Endothelial cell of umbilical vein (primary cell): ENCODE measurements at regions not wholly inside any gene's neighbourhood (a gene's known extent, or its start where the extent isn't known, plus 50 kb on each side); places are given as distances from the start of the nearest gene placed in this dataset.

Source experiments
- BruUV-seq: library from RNA; stranded (reverse); fragments of 400-500 nt; replicated peaks from 2 replicates; lab custom pipeline; 2021; lab: Mats Ljungman, UMichigan
- CTCF ChIA-PET: fragments of 300-600, 350-600 bp; sonication (Branson Sonifier 250); formaldehyde crosslinking; loops from one replicate; lab custom pipeline; 2021; ENCODE audit warnings: antibody characterized with exemption, inconsistent platforms; lab: Charles Lee
- POLR2A ChIA-PET: fragments of 300-600, 350-600 bp; sonication (Branson Sonifier 250); formaldehyde crosslinking; loops from one replicate; lab custom pipeline; 2021; ENCODE audit warnings: antibody characterized with exemption, inconsistent platforms; lab: Charles Lee
- DNase-seq: peaks from one replicate; pipeline ENCODE4 v3.0.0-alpha.2; 2011; ENCODE audit warnings: low read depth, low spot score
- FAIRE-seq: peaks from 2 replicates; lab custom pipeline; 2011; peaks lifted over from hg19 to GRCh38; lab: Jason Lieb, UNC
- H2AFZ ChIP-seq: 2 replicates; pipeline ENCODE4 v1.6.0; 2012; ENCODE audit warnings: low read depth, low read length, control low read depth, inconsistent platforms
- H3K27ac ChIP-seq: 2 replicates; pipeline ENCODE4 v1.5.1; 2011; ENCODE audit warnings: low read depth, mild to moderate bottlenecking, control low read depth, low read length, moderate library complexity; ENCODE audit not compliant: insufficient read depth
- H3K27me3 ChIP-seq, 2 experiments: 2 replicates each; pipeline versions ENCODE4 v1.6.0 to v1.6.1; 2011; ENCODE audit warnings: low read length in 2 of 2, mixed read lengths in 1 of 2; ENCODE audit not compliant: control insufficient read depth in 2 of 2, insufficient read depth in 2 of 2
- H3K36me3 ChIP-seq, 2 experiments: 2 replicates in 1 of 2; 3 replicates in 1 of 2; pipeline ENCODE4 v1.5.1; 2011; ENCODE audit warnings: low read length in 2 of 2, mild to moderate bottlenecking in 1 of 2, moderate library complexity in 1 of 2; ENCODE audit not compliant: control insufficient read depth in 2 of 2, insufficient read depth in 2 of 2; ENCODE audit errors: extremely low read depth in 1 of 2
- H3K4me1 ChIP-seq: 3 replicates; pipeline ENCODE4 v1.5.1; 2011; ENCODE audit warnings: mild to moderate bottlenecking, low read length; ENCODE audit not compliant: control insufficient read depth, insufficient read depth; ENCODE audit errors: extremely low read depth
- H3K4me2 ChIP-seq: 2 replicates; pipeline ENCODE4 v1.6.1; 2011; ENCODE audit warnings: low read length, control low read depth, mixed read lengths; ENCODE audit not compliant: insufficient read depth
- H3K4me3 ChIP-seq, 3 experiments: fragments of 200-600 bp in 1 of 3; sonication (generic), shearing (Covaris generic) in 1 of 3; replicated peaks in 1 of 3; 2 replicates each; pipeline ENCODE4 v1.5.1; 2011 to 2016; ENCODE audit warnings: control low read depth in 3 of 3, low read length in 3 of 3, mild to moderate bottlenecking in 2 of 3, inconsistent platforms in 1 of 3, low read depth in 1 of 3, moderate library complexity in 1 of 3; ENCODE audit not compliant: insufficient read depth in 1 of 3
- H3K79me2 ChIP-seq: 2 replicates; pipeline ENCODE4 v1.6.0; 2012; ENCODE audit warnings: low read length, inconsistent platforms; ENCODE audit not compliant: control insufficient read depth, insufficient read depth
- H3K9ac ChIP-seq: replicated peaks from 2 replicates; pipeline ENCODE3; 2011; ENCODE audit warnings: low read length, control low read depth; ENCODE audit not compliant: insufficient read depth; ENCODE audit errors: extremely low read depth
- H3K9me1 ChIP-seq: replicated peaks from 3 replicates; pipeline ENCODE4 v1.6.0; 2011; ENCODE audit warnings: mild to moderate bottlenecking, low read length; ENCODE audit not compliant: control insufficient read depth, insufficient read depth; ENCODE audit errors: extremely low read depth
- H3K9me3 ChIP-seq: replicated peaks from 2 replicates; pipeline ENCODE4 v1.5.1; 2012; ENCODE audit warnings: low read length, inconsistent platforms; ENCODE audit not compliant: control insufficient read depth, insufficient read depth
- H4K20me1 ChIP-seq: replicated peaks from 2 replicates; pipeline ENCODE3; 2011; ENCODE audit warnings: mild to moderate bottlenecking, low read length; ENCODE audit not compliant: control insufficient read depth, insufficient read depth; ENCODE audit errors: extremely low read depth
- EZH2 ChIP-seq: IDR thresholded peaks from 2 replicates; pipeline ENCODE4 v1.6.1; 2012; ENCODE audit warnings: borderline replicate concordance, low read depth, mild to moderate bottlenecking, moderate library complexity, low read length, inconsistent platforms; ENCODE audit not compliant: severe bottlenecking
- FOS ChIP-seq: IDR thresholded peaks from 2 replicates; pipeline ENCODE4 v1.6.1; 2011; ENCODE audit warnings: mild to moderate bottlenecking, low read length, moderate library complexity, borderline replicate concordance; ENCODE audit not compliant: insufficient read depth
- GATA2 ChIP-seq: IDR thresholded peaks from 2 replicates; pipeline ENCODE4 v1.7.0; 2011; ENCODE audit warnings: low read depth, mild to moderate bottlenecking, moderate library complexity, mixed read lengths, low read length; ENCODE audit not compliant: insufficient read length, insufficient read depth
- JUN ChIP-seq: IDR thresholded peaks from 2 replicates; pipeline ENCODE4 v1.6.1; 2011; ENCODE audit warnings: borderline replicate concordance, low read depth; ENCODE audit not compliant: insufficient read length, insufficient read depth
- MYC ChIP-seq: IDR thresholded peaks from one replicate; pipeline ENCODE4 v1.6.1; 2011; ENCODE audit warnings: mild to moderate bottlenecking, low read depth, low read length
- POLR2A ChIP-seq: IDR thresholded peaks from 2 replicates; pipeline ENCODE4 v1.6.1; 2012; ENCODE audit warnings: low read depth, mild to moderate bottlenecking, control low read depth, low read length
- POLR2AphosphoS5 ChIP-seq: IDR thresholded peaks from 2 replicates; pipeline ENCODE4 v1.6.1; 2012; ENCODE audit warnings: low read depth, mild to moderate bottlenecking, control low read depth, low read length, moderate library complexity; ENCODE audit not compliant: insufficient read depth
- dilution Hi-C: fragments of 300-500 bp; cut with MboI; formaldehyde crosslinking; loops from one replicate; pipeline ENCODE4 v1.15.0; 2019; ENCODE audit warnings: low sequenced_read_pairs; ENCODE audit not compliant: extremely low pct_ligation_motif_present
- intact Hi-C: fragments of 100-400 bp; cut with micrococcal nuclease; formaldehyde crosslinking; loops from one replicate; pipeline ENCODE4 v1.10.0; 2022
- TF ChIP-seq, protein P1 (sequence below): IDR thresholded peaks from 2 replicates; pipeline ENCODE4 v1.6.1; 2011; ENCODE audit not compliant: insufficient read depth, insufficient read length
- TF ChIP-seq, protein P2 (sequence below), 2 donors: IDR thresholded peaks; 1 replicate in 1 of 2; 2 replicates in 1 of 2; pipeline ENCODE4 v1.5.1; 2011; ENCODE audit warnings: low read length in 2 of 2, mild to moderate bottlenecking in 2 of 2, moderate library complexity in 2 of 2, control low read depth in 1 of 2, inconsistent platforms in 1 of 2, low read depth in 1 of 2; ENCODE audit not compliant: insufficient read depth in 1 of 2; ENCODE audit errors: extremely low read depth in 1 of 2

DNA sequence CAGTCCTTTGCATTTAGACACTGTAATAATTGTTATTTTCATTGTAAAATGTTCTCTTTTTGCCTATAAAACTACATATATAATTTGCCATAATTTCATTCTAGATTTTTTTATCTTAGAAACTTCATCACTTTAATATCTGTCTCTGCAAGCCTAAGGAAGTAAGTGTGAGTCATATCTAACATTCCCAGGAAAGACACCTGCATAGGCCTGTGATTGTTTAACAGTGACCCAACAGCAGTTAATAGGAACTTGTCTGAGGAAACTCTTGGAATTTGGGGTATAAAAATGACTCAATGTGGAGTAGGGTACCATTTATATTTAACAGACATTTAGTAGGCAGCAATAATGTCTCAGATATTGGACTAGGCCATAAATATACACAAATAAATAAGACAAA, 229.2 kb upstream of the FAM174A start:
- dilution Hi-C loops = no loop called here
- Histone ChIP-seq H2AFZ (no peak overlapping the region), H3K4me1 (peaks cover 6% of the 10 kb centered on the region), H3K27ac (no peak overlapping the region), H3K4me2 (no peak overlapping the region), H3K4me3 (no peak overlapping the region), H3K9me1 (no peaks in the 10 kb centered on the region), H3K79me2 (no peaks in the 10 kb centered on the region), H3K27me3 (no peaks in the 10 kb centered on the region), H3K9ac (no peak overlapping the region), H3K9me3 (no peaks in the 10 kb centered on the region), H4K20me1 (no peaks in the 10 kb centered on the region), H3K36me3 (no peaks in the 10 kb centered on the region)
- POLR2A ChIA-PET = no interaction called here
- FAIRE-seq (no peak), DNase-seq (peak; percentile 44)
- no TSS peak for BruUV-seq
- CTCF ChIA-PET = no interaction called here
- intact Hi-C loops = no loop called here
- TF ChIP-seq EZH2 (no peak), GATA2 (no peak), FOS (peak; percentile 47), POLR2A (no peak), JUN (peak; percentile 24)
- TF ChIP-seq, protein P1, sequence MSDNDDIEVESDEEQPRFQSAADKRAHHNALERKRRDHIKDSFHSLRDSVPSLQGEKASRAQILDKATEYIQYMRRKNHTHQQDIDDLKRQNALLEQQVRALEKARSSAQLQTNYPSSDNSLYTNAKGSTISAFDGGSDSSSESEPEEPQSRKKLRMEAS = no peak

DNA sequence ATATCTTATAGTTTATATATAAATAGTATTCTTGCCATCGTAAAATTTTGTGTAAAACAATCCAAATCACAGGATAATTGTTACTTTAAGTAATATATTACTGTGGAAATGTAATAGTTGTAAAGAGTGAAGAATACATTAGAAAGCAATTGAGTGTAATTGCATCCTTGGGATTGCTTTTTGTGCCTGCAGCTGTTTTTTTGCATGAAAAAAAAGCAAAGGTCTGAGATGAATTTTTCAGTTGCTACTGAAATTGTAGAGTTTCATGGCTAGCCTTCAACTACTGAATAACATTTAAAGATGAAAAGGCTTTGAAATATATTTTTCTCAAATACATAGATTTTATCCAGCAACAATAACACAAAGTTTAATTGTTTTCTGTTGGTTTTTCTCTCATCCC, 232.0 kb upstream of the FAM174A start:
- CTCF ChIA-PET = interaction anchor here (1.0 kb wide), 2 partner anchors 9 to 18 kb away, joined by 3 to 4 read pairs; no protein-coding TSS in a partner anchor
- dilution Hi-C loops = no loop called here
- FAIRE-seq (no peak), DNase-seq (no peak)
- Histone ChIP-seq H3K27ac (no peak overlapping the region), H3K4me1 (peaks cover 6% of the 10 kb centered on the region), H3K36me3 (no peaks in the 10 kb centered on the region), H3K9ac (no peak overlapping the region), H4K20me1 (no peaks in the 10 kb centered on the region), H3K4me2 (no peak overlapping the region), H3K9me3 (no peaks in the 10 kb centered on the region), H3K4me3 (no peak overlapping the region), H2AFZ (no peak overlapping the region), H3K27me3 (no peaks in the 10 kb centered on the region), H3K79me2 (no peaks in the 10 kb centered on the region), H3K9me1 (no peaks in the 10 kb centered on the region)
- BruUV-seq = no TSS peak
- intact Hi-C loops = no loop called here
- TF ChIP-seq POLR2AphosphoS5 = no peak
- no peak for TF ChIP-seq MYC
- TF ChIP-seq JUN = no peak
- TF ChIP-seq EZH2 = no peak
- TF ChIP-seq GATA2 = no peak
- TF ChIP-seq, protein P1 = no peak
- TF ChIP-seq, protein P2, sequence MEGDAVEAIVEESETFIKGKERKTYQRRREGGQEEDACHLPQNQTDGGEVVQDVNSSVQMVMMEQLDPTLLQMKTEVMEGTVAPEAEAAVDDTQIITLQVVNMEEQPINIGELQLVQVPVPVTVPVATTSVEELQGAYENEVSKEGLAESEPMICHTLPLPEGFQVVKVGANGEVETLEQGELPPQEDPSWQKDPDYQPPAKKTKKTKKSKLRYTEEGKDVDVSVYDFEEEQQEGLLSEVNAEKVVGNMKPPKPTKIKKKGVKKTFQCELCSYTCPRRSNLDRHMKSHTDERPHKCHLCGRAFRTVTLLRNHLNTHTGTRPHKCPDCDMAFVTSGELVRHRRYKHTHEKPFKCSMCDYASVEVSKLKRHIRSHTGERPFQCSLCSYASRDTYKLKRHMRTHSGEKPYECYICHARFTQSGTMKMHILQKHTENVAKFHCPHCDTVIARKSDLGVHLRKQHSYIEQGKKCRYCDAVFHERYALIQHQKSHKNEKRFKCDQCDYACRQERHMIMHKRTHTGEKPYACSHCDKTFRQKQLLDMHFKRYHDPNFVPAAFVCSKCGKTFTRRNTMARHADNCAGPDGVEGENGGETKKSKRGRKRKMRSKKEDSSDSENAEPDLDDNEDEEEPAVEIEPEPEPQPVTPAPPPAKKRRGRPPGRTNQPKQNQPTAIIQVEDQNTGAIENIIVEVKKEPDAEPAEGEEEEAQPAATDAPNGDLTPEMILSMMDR (IDR thresholded peaks at IDR 0.05; ENCODE audit: extremely low read depth in 1 of 2, insufficient read depth in 1 of 2, low read depth in 1 of 2, low read length in 2 of 2) = no peak
- TF ChIP-seq FOS = no peak
- no peak for TF ChIP-seq POLR2A
- POLR2A ChIA-PET = no interaction called here
